ENCODE measurements at regions not wholly inside any gene's neighbourhood (a gene's known extent, or its start where the extent isn't known, plus 50 kb on each side); places are given as distances from the start of the nearest gene placed in this dataset.

DNA sequence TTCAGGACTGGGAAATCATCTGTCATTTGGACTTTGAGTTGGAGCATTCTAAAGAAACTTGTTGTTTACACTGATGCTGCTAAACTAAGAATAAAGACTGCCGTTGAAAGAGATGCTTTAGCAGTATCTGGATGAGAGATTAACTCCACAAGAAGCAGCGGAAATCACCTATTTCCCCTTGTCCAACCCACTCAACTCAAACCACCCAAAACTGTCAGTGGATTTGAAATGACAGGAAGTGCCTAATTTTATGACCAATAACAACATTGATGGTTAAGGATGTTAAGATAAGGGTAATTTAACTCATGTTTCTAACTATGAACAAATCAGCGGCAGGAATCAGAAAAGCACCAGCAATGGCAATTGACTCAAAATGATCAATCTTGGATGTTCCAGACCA, 110.8 kb upstream of the NR2F2 start:
- DNase-seq, result no peak

- DNase-seq, result no peak
These were observed 109.8 kb upstream of the NR2F2 start for GRCh38 chr15:96220657-96221056.

DNA sequence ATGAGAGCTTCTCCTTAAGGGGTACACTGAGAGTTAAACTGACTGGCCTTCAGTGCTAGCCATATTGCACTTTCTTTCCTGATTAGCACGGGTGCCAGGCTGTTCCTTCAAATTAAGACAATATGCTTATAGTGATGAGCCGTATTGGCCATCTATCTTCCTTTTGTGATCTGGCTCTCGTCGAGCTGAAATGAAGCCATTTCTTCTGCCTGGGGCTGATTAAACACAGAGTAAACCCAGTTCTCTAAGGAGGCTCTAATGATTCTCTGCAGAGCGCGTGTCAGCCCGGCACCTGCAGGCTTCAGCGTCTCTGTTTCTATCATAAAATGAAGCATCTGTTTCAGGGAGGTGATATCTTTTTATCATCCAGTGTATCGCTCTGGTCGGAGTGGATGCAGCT, 107.5 kb upstream of the NR2F2 start:
- DNase-seq, result no peak

DNA sequence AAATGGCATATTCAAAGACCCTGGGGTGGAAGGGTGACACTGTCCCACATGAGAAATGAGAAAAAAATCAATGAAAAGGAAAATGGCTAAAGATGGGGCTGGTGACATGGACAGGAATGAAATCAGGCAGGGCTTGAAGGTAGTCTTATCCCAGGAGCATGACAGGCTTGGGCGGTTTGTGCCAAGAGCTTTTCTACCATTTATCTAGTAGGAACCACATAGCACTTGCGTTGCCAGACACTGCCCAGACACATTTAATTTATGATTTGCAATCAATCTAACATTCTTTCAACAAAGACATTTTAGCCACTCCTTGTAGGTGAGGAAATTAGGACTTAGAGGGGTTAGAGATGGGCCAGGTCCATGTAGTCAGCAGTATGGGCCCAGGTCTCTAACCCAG, 106.6 kb upstream of the NR2F2 start:
- no peak for DNase-seq

- DNase-seq, result no peak
These were observed 104.7 kb upstream of the NR2F2 start for GRCh38 chr15:96225642-96226259.

- no peak for DNase-seq
These were observed 99.8 kb upstream of the NR2F2 start for GRCh38 chr15:96230526-96231181.

DNA sequence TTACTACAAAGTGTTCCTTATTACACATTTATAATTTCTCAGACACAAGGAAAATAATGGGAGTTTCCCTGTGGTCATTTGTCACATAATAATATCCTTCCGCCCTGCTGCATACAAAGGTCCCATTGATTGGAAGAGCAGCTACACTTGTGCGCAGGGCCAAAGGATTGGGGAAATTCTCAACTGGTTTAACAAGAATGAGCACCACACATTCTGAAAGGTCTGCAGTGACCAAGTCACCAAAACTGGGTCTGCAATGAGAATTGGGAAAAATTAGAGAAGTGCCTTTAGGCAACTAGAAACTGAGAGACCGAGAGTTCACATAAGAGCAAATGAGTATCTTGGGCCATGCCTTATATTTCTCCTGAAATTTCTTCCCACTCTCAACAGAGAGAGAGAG, 98.2 kb upstream of the NR2F2 start:
- DNase-seq, result no peak

GRCh38 chr15:96234109-96234892, 96.2 kb upstream of the NR2F2 start:
- peak; percentile 11 for DNase-seq

DNA sequence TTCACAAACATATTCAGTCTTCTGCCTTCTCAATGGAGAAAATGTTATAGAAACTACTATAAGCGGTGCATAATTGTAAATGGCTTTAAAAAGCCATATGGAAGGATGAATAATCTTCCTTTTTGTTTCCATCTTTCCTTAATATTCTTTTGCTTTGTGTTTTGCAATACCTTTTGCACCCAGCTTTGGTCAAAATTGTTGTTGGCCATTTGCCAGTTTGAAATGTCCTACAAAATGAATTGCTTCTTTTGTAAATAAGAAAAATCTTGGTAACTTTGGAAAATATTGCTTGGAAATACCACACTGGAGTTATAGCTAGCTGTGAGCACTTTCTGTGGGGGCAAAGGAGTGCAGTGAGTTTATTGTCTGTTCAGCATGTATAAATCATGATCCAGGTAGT, 93.5 kb upstream of the NR2F2 start:
- DNase-seq, result no peak

DNA sequence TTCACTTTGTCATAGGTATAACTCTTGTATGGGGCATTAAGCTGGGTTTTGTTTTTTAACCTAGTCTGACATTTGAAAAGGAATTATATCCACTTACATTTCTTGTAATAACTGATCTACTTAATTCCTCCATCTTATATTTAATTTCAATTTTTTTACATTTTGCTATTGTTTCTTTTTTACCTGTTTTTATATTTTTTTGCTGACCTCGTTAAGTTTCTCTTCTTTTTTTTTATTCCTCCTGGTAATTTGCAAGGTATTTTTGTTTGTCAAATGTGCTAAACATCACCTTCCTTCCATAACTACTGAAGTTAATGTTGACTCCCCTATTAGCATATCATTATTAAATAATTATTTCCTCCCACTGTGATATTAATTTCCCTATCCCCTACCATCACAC, 87.7 kb upstream of the NR2F2 start:
- no peak for DNase-seq

- no peak for DNase-seq
These were observed 86.8 kb upstream of the NR2F2 start for GRCh38 chr15:96243701-96244100.

- DNase-seq, result no peak
These were observed 85.2 kb upstream of the NR2F2 start for GRCh38 chr15:96245252-96245651.

- DNase-seq, result no peak
These were observed 84.4 kb upstream of the NR2F2 start for GRCh38 chr15:96246057-96246456.

- no peak for DNase-seq
These were observed 82.7 kb upstream of the NR2F2 start for GRCh38 chr15:96247621-96248305.

DNA sequence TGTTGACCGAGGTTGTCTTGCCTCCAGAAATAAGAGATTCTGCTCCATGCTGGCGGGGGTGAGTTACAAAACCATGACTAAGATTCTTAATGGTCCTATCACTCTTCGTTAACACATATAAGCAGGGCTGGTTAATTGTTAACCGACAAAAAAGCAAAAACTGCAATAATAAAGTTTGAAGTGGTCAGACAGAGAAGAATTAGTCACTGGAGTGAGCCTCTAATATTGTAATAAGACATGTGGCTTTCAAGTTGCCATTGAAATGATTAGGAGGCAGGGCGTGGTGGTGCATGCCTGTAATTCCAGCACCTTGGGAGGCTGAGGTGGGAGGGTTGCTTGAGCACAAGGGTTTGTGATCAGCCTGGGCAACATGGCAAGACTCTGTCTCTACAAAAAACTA, 78.4 kb upstream of the NR2F2 start:
- DNase-seq, result no peak

DNA sequence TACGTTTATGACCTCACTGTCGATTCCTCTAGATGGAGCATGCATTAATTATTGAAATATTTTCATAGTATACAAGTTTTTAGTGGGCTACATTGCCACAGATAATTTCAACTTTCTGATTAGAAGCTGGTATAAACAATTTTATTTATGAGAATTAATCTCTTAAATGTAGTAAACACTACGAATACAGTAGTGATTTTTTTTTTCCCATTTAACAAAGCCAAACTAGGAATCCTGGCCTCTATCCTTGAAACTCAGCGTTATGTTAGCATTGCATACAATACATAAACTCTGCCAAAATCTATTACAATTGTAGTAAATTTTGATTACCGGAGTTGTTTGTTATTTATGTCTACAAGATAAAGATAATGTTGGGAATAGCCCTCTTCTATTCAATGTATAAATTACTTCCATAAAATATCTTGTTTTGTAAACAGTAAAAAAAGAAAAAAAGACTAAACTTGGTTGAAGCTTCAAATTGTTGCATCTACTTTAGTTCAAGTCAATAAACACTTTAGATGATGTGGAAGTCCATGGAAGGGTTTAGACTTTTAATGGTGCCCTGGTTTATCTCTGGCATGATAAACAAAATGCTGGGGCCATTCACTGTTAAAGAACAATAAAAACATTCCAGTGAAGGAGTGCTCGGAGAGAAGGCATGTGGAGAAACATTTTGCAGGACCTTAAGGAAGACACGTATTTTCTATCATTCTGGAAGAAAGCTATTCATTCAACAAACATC, 77.3 kb upstream of the NR2F2 start:
- DNase-seq, result no peak

DNA sequence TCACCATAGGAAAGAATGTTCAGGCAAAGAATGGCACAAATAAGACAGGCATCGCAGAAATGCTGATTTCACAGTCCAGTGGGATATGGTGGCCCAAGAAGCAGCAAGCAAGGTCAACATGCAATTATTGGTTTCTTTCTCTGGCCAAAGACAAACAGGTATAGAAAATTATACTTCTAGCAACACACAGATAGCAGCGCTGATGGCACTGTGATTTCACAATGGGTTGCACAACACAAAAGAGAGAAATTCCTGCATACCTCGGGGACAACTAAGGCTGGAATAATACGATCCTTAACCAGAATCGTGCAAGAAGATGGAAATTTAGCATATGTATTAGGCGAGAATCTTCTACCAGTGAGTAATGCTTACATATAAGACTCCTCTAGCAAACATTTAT, 76.3 kb upstream of the NR2F2 start:
- no peak for DNase-seq

DNA sequence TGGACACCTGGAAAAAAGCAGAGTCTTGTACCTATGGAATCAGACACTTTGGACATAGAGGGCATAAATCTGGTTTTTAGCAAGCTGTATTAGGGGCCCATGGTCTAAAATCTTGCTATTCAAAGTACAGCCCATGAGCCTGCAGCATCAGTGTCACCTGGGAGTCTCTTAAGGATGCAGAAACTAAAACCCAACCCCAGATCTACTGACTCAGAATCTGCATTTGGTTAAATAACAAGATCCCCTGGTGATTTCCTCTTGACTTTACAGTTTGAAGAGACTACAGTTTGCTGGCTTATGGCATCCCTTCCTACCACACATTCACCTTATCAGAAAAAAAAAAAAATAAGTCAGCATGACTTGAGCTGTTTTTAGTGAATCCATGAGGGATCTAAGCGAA, 74.9 kb upstream of the NR2F2 start:
- DNase-seq, result no peak

DNA sequence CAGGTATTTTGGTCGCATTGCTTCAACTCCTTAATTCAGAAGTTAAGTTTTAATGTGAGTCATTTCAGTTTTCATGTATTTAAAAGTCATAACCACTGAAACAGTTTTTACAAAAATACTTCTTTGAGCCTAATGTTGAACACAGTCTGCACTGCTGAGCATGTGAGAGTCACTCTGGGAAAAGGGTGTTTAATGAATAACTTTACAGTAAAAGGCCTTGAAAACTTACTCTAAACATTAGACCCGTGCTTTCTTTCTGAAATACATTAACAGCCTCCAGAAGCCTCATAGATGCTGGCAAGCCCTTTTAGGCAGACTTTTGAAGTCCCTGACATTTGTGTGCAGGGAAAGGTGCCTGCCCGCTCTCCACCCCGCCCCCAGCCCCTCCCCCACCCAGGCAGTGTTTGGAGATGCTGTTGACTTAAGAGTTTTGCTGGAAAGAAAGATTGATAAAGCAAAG, 68.9 kb upstream of the NR2F2 start:
- no peak for DNase-seq

DNA sequence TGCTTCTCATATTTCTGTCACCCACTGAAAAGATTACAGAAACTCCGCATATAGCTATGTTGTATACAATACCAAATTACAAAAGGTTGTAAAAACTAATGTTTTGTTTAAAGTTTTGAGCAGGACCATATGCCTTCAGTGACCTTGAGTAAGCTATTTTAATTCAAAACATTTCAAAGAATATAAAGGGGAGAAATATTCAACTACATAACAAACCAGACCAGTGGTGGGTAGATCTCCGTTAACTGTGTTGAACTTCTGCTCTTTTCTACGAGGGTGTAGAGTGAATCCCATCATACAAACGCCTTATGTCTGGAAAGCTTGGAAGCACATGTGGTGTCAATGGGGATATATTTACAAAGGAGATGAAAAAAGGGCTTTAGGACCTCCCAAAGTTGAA, 68.4 kb upstream of the NR2F2 start:
- no peak for DNase-seq

DNA sequence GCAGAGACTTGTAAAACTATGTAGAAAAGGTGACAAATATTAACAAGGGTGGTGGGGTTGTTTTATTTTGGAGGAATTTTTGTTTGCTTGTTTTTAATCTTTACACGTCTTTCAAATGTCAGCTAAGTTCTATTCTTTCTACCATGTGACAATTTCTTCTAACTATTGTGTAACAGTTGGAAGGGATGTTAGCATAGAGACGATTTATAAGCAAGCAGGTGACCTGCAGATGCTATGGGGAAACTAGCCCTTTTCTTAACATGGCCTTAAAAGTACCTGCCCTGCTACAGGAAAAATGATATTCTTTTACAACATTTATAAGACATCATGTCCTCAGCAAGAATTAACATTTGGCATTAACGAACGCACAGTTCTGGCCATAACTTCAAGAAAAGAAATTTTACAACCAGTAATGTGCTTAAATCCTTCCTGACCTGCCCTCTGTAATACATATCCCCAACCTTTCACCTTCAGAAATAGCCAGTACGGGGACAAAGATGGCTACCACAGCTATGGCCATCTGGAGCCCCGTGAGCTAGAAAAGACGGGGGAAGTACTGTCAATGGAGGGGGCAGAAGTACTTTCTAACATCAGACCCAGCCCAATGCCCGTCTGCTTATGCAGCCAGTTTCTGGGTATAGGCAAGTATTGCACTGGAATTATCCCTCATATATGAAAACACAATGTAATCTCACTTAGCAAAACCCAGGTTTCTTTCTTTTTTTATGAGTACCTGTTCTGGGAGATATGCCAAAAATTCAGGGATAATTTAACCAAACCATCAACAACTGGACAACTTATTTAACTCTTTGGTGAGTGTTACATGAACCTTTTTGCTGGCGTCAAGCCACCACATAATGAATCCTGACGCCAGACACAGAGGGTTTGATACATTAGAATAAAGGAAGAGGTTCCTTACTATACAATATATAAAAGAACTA, 67.7 kb upstream of the NR2F2 start:
- no peak for DNase-seq

GRCh38 chr15:96264351-96264798, 66.1 kb upstream of the NR2F2 start:
- peak; percentile 19 for DNase-seq

All from OCI-M1 (cell line).